B cell (primary cell): ENCODE measurements at regions not wholly inside any gene's neighbourhood (a gene's known extent, or its start where the extent isn't known, plus 50 kb on each side); places are given as distances from the start of the nearest gene placed in this dataset.

Experiments
- ATAC-seq: fragments of 200-7000 bp; cut with Tn5 transposase; one replicate; pipeline ENCODE4 v1.10.0; 2021; ENCODE audit warnings: low read depth, mild to moderate bottlenecking, moderate number of reproducible peaks, moderate library complexity
- CTCF ChIA-PET: fragments of 350-600 bp; sonication (Branson Sonifier 250); formaldehyde crosslinking; loops from one replicate; lab custom pipeline; 2021; ENCODE audit warnings: antibody characterized with exemption, inconsistent platforms; lab: Charles Lee
- POLR2A ChIA-PET: fragments of 350-600 bp; sonication (Branson Sonifier 250); formaldehyde crosslinking; loops from one replicate; lab custom pipeline; 2021; ENCODE audit warnings: antibody characterized with exemption; lab: Charles Lee
- DNase-seq: peaks from one replicate; pipeline ENCODE4 v3.0.0; 2013
- H2AFZ ChIP-seq: 2 replicates; pipeline ENCODE4 v1.6.1; 2012; ENCODE audit warnings: mild to moderate bottlenecking, low read depth, low read length; ENCODE audit not compliant: insufficient read depth, poor library complexity, severe bottlenecking
- H3K27ac ChIP-seq, 2 donors: 1 replicate in 1 of 2; 2 replicates in 1 of 2; pipeline ENCODE4 v1.5.1; 2012 to 2013; ENCODE audit warnings: low read length in 2 of 2, mild to moderate bottlenecking in 2 of 2, moderate library complexity in 1 of 2
- H3K27me3 ChIP-seq, 4 experiments: fragments of 200-600 bp in 1 of 4; sonication (generic) in 1 of 4; replicated peaks in 1 of 4; 1 replicate in 2 of 4; 2 replicates in 2 of 4; pipeline versions ENCODE4 v1.6.1 to v1.7.0; 2013 to 2016; ENCODE audit warnings: low read length in 3 of 4, mild to moderate bottlenecking in 2 of 4, mixed read lengths in 1 of 4, moderate library complexity in 1 of 4; ENCODE audit not compliant: insufficient read depth in 4 of 4, control insufficient read depth in 3 of 4; ENCODE audit errors: control extremely low read depth in 1 of 4
- H3K36me3 ChIP-seq, 2 experiments: replicated peaks in 1 of 2; 1 replicate in 1 of 2; 2 replicates in 1 of 2; pipeline versions ENCODE4 v1.6.1 to v1.7.1; 2013; ENCODE audit warnings: low read length in 1 of 2; ENCODE audit not compliant: insufficient read depth in 2 of 2, control insufficient read depth in 1 of 2; ENCODE audit errors: control extremely low read depth in 1 of 2, extremely low read depth in 1 of 2
- H3K4me1 ChIP-seq, 2 donors: fragments of 200-600 bp in 1 of 2; sonication (generic) in 1 of 2; 1 replicate in 1 of 2; 2 replicates in 1 of 2; pipeline versions ENCODE4 v1.5.1 to v1.6.1; 2013 to 2017; ENCODE audit warnings: low read length in 2 of 2; ENCODE audit not compliant: control insufficient read depth in 2 of 2, insufficient read depth in 2 of 2
- H3K4me2 ChIP-seq: replicated peaks from 2 replicates; pipeline ENCODE3; 2012; ENCODE audit warnings: mild to moderate bottlenecking, low read depth, low read length; ENCODE audit not compliant: poor library complexity, severe bottlenecking
- H3K4me3 ChIP-seq, 5 experiments: fragments of 200-600 bp in 1 of 5; sonication (generic) in 1 of 5; 1 replicate in 3 of 5; 2 replicates in 2 of 5; pipeline versions ENCODE4 v1.5.1 to v1.7.0; 2011 to 2016; ENCODE audit warnings: low read length in 4 of 5, mild to moderate bottlenecking in 4 of 5, low read depth in 2 of 5, control low read depth in 1 of 5, moderate library complexity in 1 of 5; ENCODE audit not compliant: insufficient read depth in 1 of 5; ENCODE audit errors: control extremely low read depth in 1 of 5, extremely low read depth in 1 of 5
- H3K79me2 ChIP-seq: fragments of 200-600 bp; sonication (generic); one replicate; pipeline ENCODE4 v1.6.0; 2016; ENCODE audit warnings: low read length; ENCODE audit not compliant: control insufficient read depth, insufficient read depth
- H3K9ac ChIP-seq: fragments of 200-600 bp; sonication (generic); 2 replicates; pipeline ENCODE4 v1.6.1; 2017; ENCODE audit warnings: mild to moderate bottlenecking, low read length, moderate library complexity
- H3K9me3 ChIP-seq, 3 donors: one replicate each; pipeline versions ENCODE4 v1.6.1 to v1.7.1; 2013; ENCODE audit warnings: low read length in 2 of 3; ENCODE audit not compliant: control insufficient read depth in 2 of 3, insufficient read depth in 1 of 3; ENCODE audit errors: control extremely low read depth in 1 of 3
- H4K20me1 ChIP-seq: 2 replicates; pipeline ENCODE4 v1.6.0; 2012; ENCODE audit warnings: mild to moderate bottlenecking, low read length; ENCODE audit not compliant: insufficient read depth, control insufficient read depth, poor library complexity, severe bottlenecking
- H3K27ac Mint-ChIP-seq: one replicate; pipeline ENCODE4 v1.8.0; 2021; ENCODE audit warnings: mixed read lengths
- H3K27me3 Mint-ChIP-seq: one replicate; pipeline ENCODE4 v1.8.0; 2021; ENCODE audit warnings: mixed read lengths
- H3K4me1 Mint-ChIP-seq: one replicate; pipeline ENCODE4 v1.8.0; 2021; ENCODE audit warnings: mixed read lengths
- H3K4me3 Mint-ChIP-seq: one replicate; pipeline ENCODE4 v1.8.0; 2021; ENCODE audit warnings: mixed read lengths
- H3K9me3 Mint-ChIP-seq: one replicate; pipeline ENCODE4 v1.8.0; 2022; ENCODE audit warnings: mixed read lengths; ENCODE audit not compliant: insufficient read depth
- EZH2 ChIP-seq: IDR thresholded peaks from 2 replicates; pipeline ENCODE4 v1.6.1; 2012; ENCODE audit warnings: borderline replicate concordance, low read depth, mild to moderate bottlenecking, moderate library complexity, low read length; ENCODE audit not compliant: insufficient read depth, poor library complexity, severe bottlenecking
- WGBS: methylation state at CpG from one replicate; pipeline ENCODE4 v1.1.5; 2013; ENCODE audit warnings: missing lambda C conversion rate; ENCODE audit not compliant: insufficient coverage; 5-methylcytosine and 5-hydroxymethylcytosine counted together
- intact Hi-C: fragments of 100-400 bp; cut with micrococcal nuclease; formaldehyde crosslinking; loops from one replicate; pipeline ENCODE4 v1.10.0; 2022
- TF ChIP-seq, protein P1 (sequence below): fragments of 200-600 bp; IDR thresholded peaks from one replicate; pipeline ENCODE4 v1.8.0; 2022; ENCODE audit warnings: antibody characterized with exemption, mild to moderate bottlenecking

DNA sequence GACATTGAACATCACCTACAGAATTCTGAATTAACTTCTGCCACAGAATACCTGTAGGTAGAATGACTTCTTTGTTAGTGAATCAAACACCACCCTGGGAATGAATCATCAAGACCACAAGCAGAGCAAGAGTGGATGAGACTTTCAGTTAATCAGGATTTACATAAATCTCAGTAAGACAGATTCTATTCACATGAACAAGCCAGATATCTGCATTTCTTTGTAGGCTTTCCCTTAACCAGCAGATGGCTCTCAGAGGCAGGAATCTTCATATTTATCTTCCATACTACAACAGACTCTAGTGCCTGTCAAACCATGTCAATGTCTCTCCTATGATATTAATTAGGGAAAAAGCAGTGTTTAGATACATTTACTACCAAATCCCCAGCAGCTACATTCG is 412.1 kb downstream of the KLF12 start:
- H3K27me3 ChIP-seq: no peaks in the 10 kb centered on the region
- Mint-ChIP-seq H3K9me3 (no peaks in the 10 kb centered on the region), H3K27ac (no peak overlapping the region), H3K27me3 (no peaks in the 10 kb centered on the region), H3K4me3 (no peak overlapping the region), H3K4me1 (no peaks in the 10 kb centered on the region)
- ChIA-PET CTCF (interaction anchor here (0.9 kb wide), 1 partner anchor 11 kb away, joined by 3 read pairs; no protein-coding TSS in a partner anchor), POLR2A (no interaction called here)
- no peaks in the 10 kb centered on the region for H3K79me2 ChIP-seq
- no peak overlapping the region for H3K27ac ChIP-seq
- TF ChIP-seq EZH2: no peak
- TF ChIP-seq, protein P1, sequence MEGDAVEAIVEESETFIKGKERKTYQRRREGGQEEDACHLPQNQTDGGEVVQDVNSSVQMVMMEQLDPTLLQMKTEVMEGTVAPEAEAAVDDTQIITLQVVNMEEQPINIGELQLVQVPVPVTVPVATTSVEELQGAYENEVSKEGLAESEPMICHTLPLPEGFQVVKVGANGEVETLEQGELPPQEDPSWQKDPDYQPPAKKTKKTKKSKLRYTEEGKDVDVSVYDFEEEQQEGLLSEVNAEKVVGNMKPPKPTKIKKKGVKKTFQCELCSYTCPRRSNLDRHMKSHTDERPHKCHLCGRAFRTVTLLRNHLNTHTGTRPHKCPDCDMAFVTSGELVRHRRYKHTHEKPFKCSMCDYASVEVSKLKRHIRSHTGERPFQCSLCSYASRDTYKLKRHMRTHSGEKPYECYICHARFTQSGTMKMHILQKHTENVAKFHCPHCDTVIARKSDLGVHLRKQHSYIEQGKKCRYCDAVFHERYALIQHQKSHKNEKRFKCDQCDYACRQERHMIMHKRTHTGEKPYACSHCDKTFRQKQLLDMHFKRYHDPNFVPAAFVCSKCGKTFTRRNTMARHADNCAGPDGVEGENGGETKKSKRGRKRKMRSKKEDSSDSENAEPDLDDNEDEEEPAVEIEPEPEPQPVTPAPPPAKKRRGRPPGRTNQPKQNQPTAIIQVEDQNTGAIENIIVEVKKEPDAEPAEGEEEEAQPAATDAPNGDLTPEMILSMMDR: no peak
- H4K20me1 ChIP-seq: no peaks in the 10 kb centered on the region
- no peak for ATAC-seq
- no peaks in the 10 kb centered on the region for H3K9me3 ChIP-seq
- no peak overlapping the region for H3K4me2 ChIP-seq
- no peak for DNase-seq
- no CpG with 5 or more reads among the region's 1 CpG for WGBS
- no peak overlapping the region for H3K4me3 ChIP-seq
- no peaks in the 10 kb centered on the region for H3K4me1 ChIP-seq
- H3K9ac ChIP-seq: no peak overlapping the region
- intact Hi-C loops: no loop called here
- H3K36me3 ChIP-seq: no peaks in the 10 kb centered on the region
- no peak overlapping the region for H2AFZ ChIP-seq

DNA sequence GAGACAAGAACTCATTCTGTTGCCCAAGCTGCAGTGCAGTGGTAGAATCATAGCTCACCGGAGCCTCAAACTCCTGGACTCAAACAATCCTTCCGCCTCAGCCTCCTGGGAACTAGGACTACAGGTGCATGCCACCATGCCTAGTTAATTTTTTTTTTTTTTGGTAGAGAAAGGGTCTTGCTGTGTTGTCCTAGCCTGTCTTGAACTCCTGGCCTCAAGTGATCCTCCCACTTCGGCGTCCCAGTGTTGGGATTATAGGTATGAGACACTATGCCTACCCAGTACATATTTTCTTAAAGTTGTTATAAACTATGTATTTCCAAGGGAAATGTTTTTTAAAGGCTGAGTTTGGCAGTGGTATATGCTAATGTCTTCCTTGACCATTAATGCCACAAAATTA is 412.6 kb downstream of the KLF12 start:
- Histone ChIP-seq H3K36me3 (no peaks in the 10 kb centered on the region), H3K27me3 (no peaks in the 10 kb centered on the region), H4K20me1 (no peaks in the 10 kb centered on the region), H3K4me2 (no peak overlapping the region), H3K79me2 (no peaks in the 10 kb centered on the region), H3K4me1 (no peaks in the 10 kb centered on the region), H2AFZ (no peak overlapping the region), H3K9ac (no peak overlapping the region), H3K9me3 (no peaks in the 10 kb centered on the region), H3K27ac (no peak overlapping the region), H3K4me3 (no peak overlapping the region)
- POLR2A ChIA-PET: no interaction called here
- ATAC-seq (no peak), DNase-seq (no peak)
- no peaks in the 10 kb centered on the region for H3K27me3 Mint-ChIP-seq
- intact Hi-C loops: no loop called here
- CTCF ChIA-PET: no interaction called here
- no peak overlapping the region for H3K4me3 Mint-ChIP-seq
- H3K9me3 Mint-ChIP-seq: no peaks in the 10 kb centered on the region
- TF ChIP-seq, protein P1: no peak
- no peak for TF ChIP-seq EZH2
- WGBS: 100% methylated on average over 1 of the region's 4 CpGs
- no peak overlapping the region for H3K27ac Mint-ChIP-seq
- H3K4me1 Mint-ChIP-seq: no peaks in the 10 kb centered on the region
